Endothelial cell of hepatic sinusoid (primary cell): ENCODE measurements at regions not wholly inside any gene's neighbourhood (a gene's known extent, or its start where the extent isn't known, plus 50 kb on each side); places are given as distances from the start of the nearest gene placed in this dataset.
"Not testable (repeated sequence)": the region's sequence is repeated elsewhere in the genome, so short reads cannot be mapped to it uniquely, and the experiment has no call there.

Experiments
- in situ Hi-C: cut with HindIII; loops from 2 replicates; pipeline ENCODE4 v1.10.0; 2017; ENCODE audit warnings: low sequenced_read_pairs

GRCh38 chr1:221983444-221983843, 241.6 kb upstream of the DUSP10 start:
- in situ Hi-C loops: no loop called here

- in situ Hi-C loops: no loop called here
Observed at GRCh38 chr1:221981461-221981860, 239.6 kb upstream of the DUSP10 start.

DNA sequence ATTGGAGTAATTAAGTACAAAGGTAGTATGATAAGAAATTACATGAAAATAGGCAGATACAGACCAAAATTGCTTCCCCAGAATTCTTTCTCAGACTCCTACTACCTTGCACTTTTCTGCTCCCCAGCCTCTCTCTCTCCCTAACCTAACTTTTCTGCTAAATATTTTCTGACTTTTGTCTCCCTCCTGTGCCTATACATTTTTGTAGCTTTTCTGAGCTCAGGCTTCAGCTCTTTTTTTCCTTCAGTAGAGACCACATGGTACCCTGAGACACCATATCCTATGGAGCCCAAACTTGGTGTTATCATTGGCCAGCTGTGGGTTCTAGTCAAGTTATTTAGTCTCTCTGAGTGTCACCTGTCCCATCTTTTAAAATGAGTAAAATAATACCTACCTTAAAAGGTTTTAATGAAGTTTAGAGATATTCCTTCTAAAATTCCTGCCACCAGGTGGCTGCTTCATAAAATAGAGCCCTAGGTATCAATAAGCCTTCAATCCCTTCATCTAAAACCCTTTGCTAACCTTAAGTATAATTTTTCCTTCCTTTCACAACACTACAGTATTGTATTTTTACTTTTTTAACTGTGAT, 237.6 kb upstream of the DUSP10 start:
- in situ Hi-C loops: no loop called here

DNA sequence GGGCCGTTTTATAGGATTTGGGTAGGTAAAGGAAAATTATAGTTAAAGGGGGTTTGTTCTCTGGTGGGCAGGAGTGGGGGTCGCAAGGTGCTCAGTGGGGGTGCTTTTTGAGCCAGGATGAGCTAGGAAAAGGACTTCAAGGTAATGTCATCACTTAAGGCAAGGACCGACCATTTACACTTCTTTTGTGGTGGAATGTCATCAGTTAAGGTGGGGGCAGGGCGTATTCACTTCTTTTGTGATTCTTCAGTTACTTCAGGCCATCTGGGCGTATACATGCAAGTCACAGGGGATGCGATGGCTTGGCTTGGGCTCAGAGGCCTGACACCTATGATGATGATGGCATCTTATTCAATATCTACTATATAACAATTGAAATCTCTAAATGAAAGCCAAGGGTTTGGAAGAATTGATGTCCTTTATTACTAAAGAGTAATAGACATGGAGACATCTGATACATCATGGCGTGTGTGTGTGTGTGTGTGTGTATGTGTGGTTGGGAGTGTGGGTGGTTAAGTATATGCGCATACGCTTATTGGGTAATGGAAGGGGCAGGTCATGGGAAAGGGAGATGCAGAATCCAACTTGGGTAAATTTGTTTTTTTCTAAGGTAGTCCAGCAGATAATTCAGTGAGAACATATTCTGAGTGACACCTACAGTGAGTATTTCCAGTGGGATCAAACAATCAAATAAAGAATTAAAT, 236.9 kb upstream of the DUSP10 start:
- in situ Hi-C loops: not testable (repeated sequence)

- in situ Hi-C loops: not testable (repeated sequence)
Observed at GRCh38 chr1:221973787-221974186, 231.9 kb upstream of the DUSP10 start.

- in situ Hi-C loops: no loop called here
Observed at GRCh38 chr1:221972276-221973235, 230.7 kb upstream of the DUSP10 start.

DNA sequence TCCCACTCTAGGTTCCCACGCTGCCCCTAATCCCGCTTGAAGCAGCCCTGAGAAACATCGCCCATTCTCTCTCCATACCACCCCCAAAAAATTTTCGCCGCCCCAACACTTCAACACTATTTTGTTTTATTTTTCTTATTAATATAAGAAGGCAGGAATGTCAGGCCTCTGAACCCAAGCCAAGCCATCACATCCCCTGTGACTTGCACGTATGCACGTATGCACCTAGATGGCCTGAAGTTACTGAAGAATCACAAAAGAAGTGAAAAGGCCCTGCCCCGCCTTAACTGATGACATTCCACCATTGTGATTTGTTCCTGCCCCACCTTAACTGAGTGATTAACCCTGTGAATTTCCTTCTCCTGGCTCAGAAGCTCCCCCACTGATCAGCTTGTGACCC, 229.1 kb upstream of the DUSP10 start:
- in situ Hi-C loops: not testable (repeated sequence)

DNA sequence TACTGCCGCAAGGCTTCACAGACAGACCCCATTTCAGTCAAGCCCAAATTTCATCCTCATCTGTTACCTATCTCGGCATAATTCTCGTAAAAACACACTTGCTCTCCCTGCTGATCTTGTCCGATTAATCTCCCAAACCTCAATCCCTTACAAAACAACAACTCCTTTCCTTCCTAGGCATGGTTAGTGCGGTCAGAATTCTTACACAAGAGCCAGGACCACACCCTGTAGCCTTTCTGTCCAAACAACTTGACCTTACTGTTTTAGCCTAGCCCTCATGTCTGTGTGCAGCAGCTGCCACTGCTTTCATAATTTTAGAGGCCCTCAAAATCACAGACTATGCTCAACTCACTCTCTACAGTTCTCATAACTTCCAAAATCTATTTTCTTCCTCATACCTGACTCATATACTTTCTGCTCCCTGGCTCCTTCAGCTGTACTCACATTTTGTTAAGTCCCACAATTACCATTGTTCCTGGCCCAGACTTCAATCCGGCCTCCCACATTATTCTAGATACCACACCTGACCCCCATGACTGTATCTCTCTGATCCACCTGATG, 227.5 kb upstream of the DUSP10 start:
- in situ Hi-C loops: not testable (repeated sequence)

- in situ Hi-C loops: not testable (repeated sequence)
Observed at GRCh38 chr1:221967538-221967937, 225.6 kb upstream of the DUSP10 start.

DNA sequence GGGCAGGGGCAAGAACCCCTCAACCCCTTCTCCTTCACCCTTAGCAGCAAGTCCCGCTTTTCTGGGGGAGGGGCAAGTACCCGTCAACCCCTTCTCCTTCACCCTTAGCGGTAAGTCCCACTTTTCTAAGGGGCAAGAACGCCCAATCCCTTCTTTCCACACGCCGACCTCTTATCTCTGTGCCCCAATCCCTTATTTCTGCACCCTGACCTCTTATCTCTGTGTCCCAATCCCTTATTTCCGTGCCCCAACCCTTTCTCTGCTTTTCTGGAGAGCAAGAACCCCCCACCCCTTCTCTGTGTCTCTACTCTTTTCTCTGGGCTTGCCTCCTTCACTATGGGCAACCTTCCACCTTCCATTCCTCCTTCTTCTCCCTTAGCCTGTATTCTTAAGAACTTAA, 225.0 kb upstream of the DUSP10 start:
- in situ Hi-C loops: not testable (repeated sequence)

DNA sequence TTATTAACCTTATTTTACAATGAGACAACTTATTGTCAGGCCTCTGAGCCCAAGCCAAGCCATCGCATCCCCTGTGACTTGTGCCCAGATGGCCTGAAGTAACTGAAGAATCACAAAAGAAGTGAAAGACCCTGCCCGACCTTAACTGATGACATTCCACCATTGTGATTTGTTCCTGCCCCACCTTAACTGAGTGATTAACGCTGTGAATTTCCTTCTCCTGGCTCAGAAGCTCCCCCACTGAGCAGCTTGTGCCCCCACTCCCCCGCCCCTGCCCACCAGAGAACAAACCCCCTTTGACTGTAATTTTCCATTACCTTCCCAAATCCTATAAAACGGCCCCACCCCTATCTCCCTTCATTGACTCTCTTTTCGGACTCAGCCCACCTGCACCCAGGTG, 224.0 kb upstream of the DUSP10 start:
- in situ Hi-C loops: not testable (repeated sequence)

- in situ Hi-C loops: no loop called here
Observed at GRCh38 chr1:221965252-221965651, 223.4 kb upstream of the DUSP10 start.

DNA sequence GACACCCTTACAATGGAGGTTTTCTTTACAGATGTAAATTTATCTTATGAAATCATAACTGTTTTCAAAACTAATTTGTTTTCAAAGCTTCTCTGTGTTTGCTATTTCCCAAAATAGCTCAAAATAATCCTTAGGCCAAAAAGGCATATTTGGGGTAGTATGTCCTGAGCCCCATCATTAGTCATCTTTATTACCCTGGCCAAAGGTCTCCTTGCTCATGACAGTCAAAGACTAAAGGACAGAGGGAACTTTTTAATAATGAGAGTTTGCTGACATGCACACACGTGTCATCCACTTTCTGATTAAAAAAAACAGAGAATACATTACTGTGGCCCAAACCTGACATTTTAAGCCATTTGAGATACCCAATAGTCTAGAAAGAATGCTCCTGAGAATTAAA, 221.9 kb upstream of the DUSP10 start:
- in situ Hi-C loops: no loop called here

GRCh38 chr1:221962385-221962784, 220.5 kb upstream of the DUSP10 start:
- in situ Hi-C loops: no loop called here

GRCh38 chr1:221961532-221962292, 219.8 kb upstream of the DUSP10 start:
- in situ Hi-C loops: no loop called here

GRCh38 chr1:221958161-221958562, 216.3 kb upstream of the DUSP10 start:
- in situ Hi-C loops: not testable (repeated sequence)

DNA sequence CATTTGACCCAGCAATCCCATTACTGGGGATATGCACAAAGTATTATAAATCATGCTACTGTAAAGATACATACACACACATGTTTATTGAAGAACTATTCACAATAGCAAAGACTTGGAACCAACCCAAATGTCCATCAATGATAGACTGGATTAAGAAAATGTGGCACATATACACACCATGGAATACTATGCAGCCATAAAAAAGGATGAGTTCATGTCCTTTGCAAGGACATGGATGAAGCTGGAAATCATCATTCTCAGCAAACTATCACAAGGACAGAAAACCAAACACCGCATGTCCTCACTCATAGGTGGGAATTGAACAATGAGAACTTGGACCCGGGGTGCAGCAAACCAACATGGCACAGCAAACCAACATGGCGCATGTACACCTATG, 215.5 kb upstream of the DUSP10 start:
- in situ Hi-C loops: not testable (repeated sequence)

DNA sequence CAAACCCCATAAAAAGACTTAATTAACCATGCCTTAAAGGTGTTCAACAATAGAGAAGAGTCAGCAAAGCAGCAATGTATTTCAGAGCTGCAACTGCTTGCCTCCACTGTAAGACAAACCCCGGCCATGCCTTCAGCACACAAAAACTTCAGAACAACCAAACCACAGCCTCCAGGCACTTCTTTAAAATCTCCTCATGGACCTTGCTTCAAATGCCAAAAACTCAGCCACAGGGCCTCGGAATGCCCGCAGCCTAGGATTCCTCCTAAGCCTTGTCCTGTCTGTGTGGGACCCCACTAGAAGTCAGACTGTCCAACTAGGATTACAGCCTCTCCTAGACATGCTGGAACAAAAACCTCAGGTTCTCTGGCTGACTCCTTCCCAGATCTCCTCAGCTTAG, 208.1 kb upstream of the DUSP10 start:
- in situ Hi-C loops: no loop called here

DNA sequence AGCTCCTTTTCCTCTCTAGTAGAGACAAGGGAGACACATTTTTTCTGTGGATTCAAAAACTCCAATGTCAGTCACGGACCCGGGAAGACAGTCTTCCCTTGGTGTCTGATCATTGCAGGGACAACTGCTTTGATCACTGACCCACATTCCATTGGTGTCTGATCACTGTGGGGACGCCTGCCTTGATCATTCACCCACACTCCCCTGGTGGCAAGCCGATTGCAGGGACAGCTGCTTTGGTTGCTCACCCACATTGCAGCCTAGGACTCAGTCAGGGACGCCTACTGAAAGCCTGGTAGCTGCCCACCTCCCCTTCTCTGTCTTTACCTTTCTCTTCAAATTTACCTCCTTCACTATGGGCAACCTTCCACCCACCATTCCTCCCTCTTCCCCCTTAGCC, 206.6 kb upstream of the DUSP10 start:
- in situ Hi-C loops: no loop called here

DNA sequence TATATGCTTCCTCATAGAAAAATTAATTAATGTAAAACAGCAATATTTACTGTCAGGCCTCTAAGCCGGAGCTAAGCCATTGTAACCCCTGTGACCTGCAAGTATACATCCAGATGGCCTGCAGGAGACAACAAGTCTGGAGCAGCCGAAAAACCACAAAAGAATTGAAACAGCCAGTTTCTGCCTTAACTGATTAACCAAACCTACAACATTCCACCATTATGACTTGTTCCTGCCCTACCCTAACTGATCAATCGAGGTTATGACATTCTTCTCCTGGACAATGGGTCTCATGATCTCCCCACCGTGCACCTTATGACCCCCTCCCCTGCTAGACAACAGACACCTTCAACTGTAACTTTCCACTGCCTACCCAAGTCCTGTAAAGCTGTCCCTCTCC, 205.8 kb upstream of the DUSP10 start:
- in situ Hi-C loops: no loop called here

DNA sequence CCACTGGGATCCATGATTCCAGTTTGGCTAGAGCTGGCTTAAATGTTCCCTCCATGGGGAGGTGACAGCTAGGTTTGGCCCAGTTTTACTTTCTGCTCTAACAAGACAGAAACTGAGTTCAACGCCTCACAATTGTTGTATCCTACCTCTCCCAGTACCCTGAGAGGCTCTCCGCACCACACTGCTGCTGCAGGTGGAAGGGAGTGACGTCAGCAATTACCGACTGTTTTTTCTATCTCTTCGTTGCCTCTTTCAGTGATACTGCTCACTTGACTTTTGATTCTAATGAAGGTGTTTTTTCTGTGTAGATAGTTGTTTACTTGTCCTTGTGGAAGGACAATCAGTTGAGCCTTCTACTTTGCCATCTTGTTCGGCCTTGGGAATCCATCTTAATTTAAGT, 204.9 kb upstream of the DUSP10 start:
- in situ Hi-C loops: no loop called here
